ENCODE measurements at regions not wholly inside any gene's neighbourhood (a gene's known extent, or its start where the extent isn't known, plus 50 kb on each side); places are given as distances from the start of the nearest gene placed in this dataset.

- TF ChIP-seq CTCF (IDR thresholded peaks at IDR 0.05) (no peak), POLR2A (IDR thresholded peaks at IDR 0.05) (no peak)
Observed at GRCh38 chr7:97381815-97382554, 264.5 kb downstream of the SDHAF3 start.

Data from adrenal gland (tissue), 5 donors.